ENCODE measurements at regions not wholly inside any gene's neighbourhood (a gene's known extent, or its start where the extent isn't known, plus 50 kb on each side); places are given as distances from the start of the nearest gene placed in this dataset.

GRCh38 chr16:52709306-52709705, 162.4 kb upstream of the TOX3 start:
- Histone ChIP-seq H3K9me3 (no peaks in the 10 kb centered on the region), H3K4me3 (no peak overlapping the region), H3K27me3 (no peaks in the 10 kb centered on the region), H3K27ac (no peak overlapping the region), H3K4me1 (no peaks in the 10 kb centered on the region), H3K36me3 (no peaks in the 10 kb centered on the region)
- intact Hi-C loops (cut with DNase I; ENCODE audit: low total_unique reads) (no loop called here), in situ Hi-C loops (cut with MboI; ENCODE audit: low sequenced_read_pairs in 4 of 4) (no loop called here)
- ATAC-seq (no peak), DNase-seq (no peak)
- TF ChIP-seq POLR2A (IDR thresholded peaks at IDR 0.05) (no peak), CTCF (IDR thresholded peaks at IDR 0.05 in 4 of 5, conservative IDR thresholded peaks at IDR 0.05 in 1 of 5) (no peak)

- Histone ChIP-seq H3K27ac (no peak overlapping the region), H3K9me3 (no peaks in the 10 kb centered on the region), H3K27me3 (no peaks in the 10 kb centered on the region), H3K36me3 (no peaks in the 10 kb centered on the region), H3K4me1 (no peaks in the 10 kb centered on the region), H3K4me3 (no peak overlapping the region)
- no peak for TF ChIP-seq CTCF (IDR thresholded peaks at IDR 0.05 in 4 of 5, conservative IDR thresholded peaks at IDR 0.05 in 1 of 5)
- no peak for TF ChIP-seq POLR2A (IDR thresholded peaks at IDR 0.05)
- ATAC-seq (no peak), DNase-seq (no peak)
- intact Hi-C loops (cut with DNase I; ENCODE audit: low total_unique reads) (no loop called here), in situ Hi-C loops (cut with MboI; ENCODE audit: low sequenced_read_pairs in 4 of 4) (no loop called here)
Measured at GRCh38 chr16:52708476-52708875, 161.5 kb upstream of the TOX3 start.

- intact Hi-C loops (cut with DNase I; ENCODE audit: low total_unique reads), result no loop called here
- no peak for ATAC-seq
Measured at GRCh38 chr16:52707676-52708337, 160.9 kb upstream of the TOX3 start.

GRCh38 chr16:52705122-52705521, 158.2 kb upstream of the TOX3 start:
- ATAC-seq (no peak), DNase-seq (no peak)
- H3K4me3 ChIP-seq, result no peak overlapping the region
- H3K27ac ChIP-seq, result no peak overlapping the region
- H3K4me1 ChIP-seq, result no peaks in the 10 kb centered on the region
- no peaks in the 10 kb centered on the region for H3K9me3 ChIP-seq
- no peaks in the 10 kb centered on the region for H3K27me3 ChIP-seq
- H3K36me3 ChIP-seq, result no peaks in the 10 kb centered on the region
- in situ Hi-C loops (cut with MboI; ENCODE audit: low sequenced_read_pairs in 4 of 4), result no loop called here
- intact Hi-C loops (cut with DNase I; ENCODE audit: low total_unique reads), result no loop called here
- TF ChIP-seq CTCF (IDR thresholded peaks at IDR 0.05 in 4 of 5, conservative IDR thresholded peaks at IDR 0.05 in 1 of 5), result no peak
- no peak for TF ChIP-seq POLR2A (IDR thresholded peaks at IDR 0.05)

More at GRCh38 chr16:52707676-52708337, 160.9 kb upstream of the TOX3 start:
- in situ Hi-C loops (cut with MboI; ENCODE audit: low sequenced_read_pairs in 4 of 4), result no loop called here
- H3K27ac ChIP-seq, result no peak overlapping the region
- no peak for DNase-seq
- no peaks in the 10 kb centered on the region for H3K36me3 ChIP-seq
- H3K4me1 ChIP-seq, result no peaks in the 10 kb centered on the region
- no peaks in the 10 kb centered on the region for H3K27me3 ChIP-seq
- TF ChIP-seq POLR2A (IDR thresholded peaks at IDR 0.05), result no peak
- TF ChIP-seq CTCF (IDR thresholded peaks at IDR 0.05 in 4 of 5, conservative IDR thresholded peaks at IDR 0.05 in 1 of 5), result no peak
- H3K4me3 ChIP-seq, result no peak overlapping the region
- no peaks in the 10 kb centered on the region for H3K9me3 ChIP-seq

- no peaks in the 10 kb centered on the region for H3K4me1 ChIP-seq
- TF ChIP-seq CTCF (IDR thresholded peaks at IDR 0.05 in 4 of 5, conservative IDR thresholded peaks at IDR 0.05 in 1 of 5) (no peak), POLR2A (IDR thresholded peaks at IDR 0.05) (no peak)
- no peaks in the 10 kb centered on the region for H3K27me3 ChIP-seq
- in situ Hi-C loops (cut with MboI; ENCODE audit: low sequenced_read_pairs in 4 of 4) (no loop called here), intact Hi-C loops (cut with DNase I; ENCODE audit: low total_unique reads) (no loop called here)
- H3K36me3 ChIP-seq, result no peaks in the 10 kb centered on the region
- no peak overlapping the region for H3K4me3 ChIP-seq
- DNase-seq, result no peak
- ATAC-seq, result no peak
- no peak overlapping the region for H3K27ac ChIP-seq
- no peaks in the 10 kb centered on the region for H3K9me3 ChIP-seq
Measured at GRCh38 chr16:52697971-52698370, 151.0 kb upstream of the TOX3 start.
